Cardiac muscle cell (in vitro differentiated cells and primary cell): ENCODE measurements at regions not wholly inside any gene's neighbourhood (a gene's known extent, or its start where the extent isn't known, plus 50 kb on each side); places are given as distances from the start of the nearest gene placed in this dataset.

Source experiments
- DNase-seq, 2 donors: peaks; one replicate each; pipeline versions ENCODE4 v3.0.0 to v3.0.0-alpha.2; 2010 to 2017; ENCODE audit warnings: low read depth in 1 of 2, low spot score in 1 of 2
- H3K27ac ChIP-seq: fragments of 200-600 bp; sonication (generic); 2 replicates; pipeline ENCODE4 v1.5.1; 2016
- H3K27me3 ChIP-seq: fragments of 200-600 bp; sonication (generic); 2 replicates; pipeline ENCODE4 v1.6.0; 2016; ENCODE audit warnings: control low read depth
- H3K36me3 ChIP-seq: fragments of 200-600 bp; sonication (generic); 2 replicates; pipeline ENCODE4 v1.5.1; 2016; ENCODE audit warnings: control low read depth
- H3K4me1 ChIP-seq: fragments of 200-600 bp; sonication (generic); 2 replicates; pipeline ENCODE4 v1.8.1; 2017; ENCODE audit warnings: low read depth, mild to moderate bottlenecking, mixed run types
- H3K4me3 ChIP-seq: fragments of 200-600 bp; sonication (generic); 2 replicates; pipeline ENCODE4 v1.5.1; 2016; ENCODE audit warnings: mild to moderate bottlenecking
- H3K9me3 ChIP-seq: fragments of 200-600 bp; sonication (generic); 2 replicates; pipeline ENCODE4 v1.5.1; 2017; ENCODE audit warnings: low read depth, mild to moderate bottlenecking, control low read depth
- CTCF ChIP-seq: IDR thresholded peaks from 2 replicates; pipeline ENCODE4 v1.5.1; 2012; ENCODE audit warnings: low read depth, mild to moderate bottlenecking, low read length

DNA sequence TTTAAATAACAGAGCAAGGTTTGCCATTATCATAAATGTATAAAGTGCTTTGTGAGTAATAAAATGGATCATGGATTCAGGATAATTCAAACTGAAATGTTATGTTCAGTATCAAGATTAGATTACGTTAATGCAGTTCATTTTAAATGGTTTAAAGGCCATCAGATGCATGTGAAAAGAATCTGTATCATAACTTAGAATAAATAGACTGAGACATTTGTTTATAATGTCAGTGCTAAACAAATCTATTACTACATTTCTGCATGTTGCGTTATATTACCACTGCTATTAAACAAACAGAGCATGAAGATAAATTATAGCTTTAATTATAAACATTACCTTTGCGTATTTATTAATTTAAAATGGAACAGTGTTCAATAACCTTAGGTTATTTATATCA lies 160.2 kb downstream of the TOX3 start:
- no peaks in the 10 kb centered on the region for H3K9me3 ChIP-seq
- no peak overlapping the region for H3K27ac ChIP-seq
- H3K4me1 ChIP-seq: no peaks in the 10 kb centered on the region
- no peak overlapping the region for H3K4me3 ChIP-seq
- no peaks in the 10 kb centered on the region for H3K27me3 ChIP-seq
- no peaks in the 10 kb centered on the region for H3K36me3 ChIP-seq
- no peak for TF ChIP-seq CTCF
- DNase-seq: no peak

GRCh38 chr16:52384378-52384777 lies 162.6 kb downstream of the TOX3 start:
- no peak for DNase-seq
- Histone ChIP-seq H3K4me1 (no peaks in the 10 kb centered on the region), H3K27ac (no peak overlapping the region), H3K9me3 (no peaks in the 10 kb centered on the region), H3K27me3 (no peaks in the 10 kb centered on the region), H3K4me3 (no peak overlapping the region), H3K36me3 (no peaks in the 10 kb centered on the region)
- no peak for TF ChIP-seq CTCF

DNA sequence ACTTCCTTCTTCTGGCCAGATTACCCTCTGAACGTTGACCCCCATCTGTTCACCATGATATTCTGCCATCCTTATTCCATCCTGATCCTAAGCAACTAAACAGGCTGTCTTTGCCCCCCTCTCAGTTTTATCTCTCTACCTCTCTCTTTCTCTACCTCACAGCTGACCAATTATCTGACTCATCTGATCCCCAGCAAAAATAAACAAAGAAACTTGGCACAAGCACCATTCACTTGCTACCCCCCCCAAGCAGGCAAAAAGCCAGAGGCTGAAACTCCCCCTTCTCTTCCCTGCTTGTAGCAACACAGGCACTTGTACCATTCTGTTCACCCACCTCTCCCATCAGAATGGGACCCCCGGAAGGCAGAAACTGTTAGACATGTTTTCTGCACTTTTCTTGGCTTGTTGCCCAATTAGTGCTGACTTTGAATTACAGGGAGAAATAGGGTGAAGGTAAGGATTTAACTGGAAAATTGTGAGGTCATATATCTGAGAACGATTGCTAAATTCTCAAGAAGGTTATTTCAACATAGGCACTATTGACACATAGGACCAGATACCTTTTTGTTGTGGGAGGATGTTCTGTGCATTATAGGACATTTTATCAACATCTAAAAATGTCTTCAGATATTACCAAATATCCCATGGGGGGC lies 163.2 kb downstream of the TOX3 start:
- no peak for TF ChIP-seq CTCF
- peak in 1 of 2 donors; percentile 9 for DNase-seq
- H3K9me3 ChIP-seq: no peaks in the 10 kb centered on the region
- H3K27ac ChIP-seq: no peak overlapping the region
- H3K27me3 ChIP-seq: no peaks in the 10 kb centered on the region
- no peak overlapping the region for H3K4me3 ChIP-seq
- no peaks in the 10 kb centered on the region for H3K4me1 ChIP-seq
- no peaks in the 10 kb centered on the region for H3K36me3 ChIP-seq

- no peaks in the 10 kb centered on the region for H3K9me3 ChIP-seq
- no peak for TF ChIP-seq CTCF
- no peaks in the 10 kb centered on the region for H3K4me1 ChIP-seq
- no peaks in the 10 kb centered on the region for H3K27me3 ChIP-seq
- no peaks in the 10 kb centered on the region for H3K36me3 ChIP-seq
- no peak overlapping the region for H3K27ac ChIP-seq
- no peak for DNase-seq
- H3K4me3 ChIP-seq: no peak overlapping the region
Observed at GRCh38 chr16:52383119-52383518, 163.8 kb downstream of the TOX3 start.

DNA sequence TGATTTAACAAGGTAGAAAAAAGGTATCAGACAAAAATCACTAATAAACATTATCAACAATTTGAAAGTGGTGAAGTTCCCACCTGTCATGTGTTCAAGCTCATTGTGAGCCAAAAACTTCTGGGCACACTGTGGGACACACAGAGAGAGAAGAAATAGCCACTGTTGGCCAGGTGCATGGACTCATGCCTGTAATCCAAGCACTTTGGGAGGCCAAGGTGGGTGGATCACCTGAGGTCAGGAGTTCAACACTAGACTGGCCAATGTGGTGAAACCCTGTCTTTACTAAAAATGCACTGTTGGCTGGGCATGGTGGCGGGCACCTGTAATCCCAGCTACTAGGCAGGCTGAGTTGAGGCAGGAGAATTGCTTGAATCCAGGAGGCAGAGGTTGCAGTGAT lies 167.4 kb downstream of the TOX3 start:
- Histone ChIP-seq H3K27me3 (no peaks in the 10 kb centered on the region), H3K4me1 (no peaks in the 10 kb centered on the region), H3K27ac (no peak overlapping the region), H3K4me3 (no peak overlapping the region), H3K36me3 (no peaks in the 10 kb centered on the region), H3K9me3 (no peaks in the 10 kb centered on the region)
- no peak for TF ChIP-seq CTCF
- no peak for DNase-seq
